HG02870 (cell line): ENCODE measurements at regions not wholly inside any gene's neighbourhood (a gene's known extent, or its start where the extent isn't known, plus 50 kb on each side); places are given as distances from the start of the nearest gene placed in this dataset.
A peak's percentile ranks its signal among the peaks of the same experiment; 100 is the strongest.
"Not testable (repeated sequence)": the region's sequence is repeated elsewhere in the genome, so short reads cannot be mapped to it uniquely, and the experiment has no call there.

Experiments used
- ATAC-seq: cut with Tn5 transposase; IDR thresholded peaks from one replicate; pipeline ENCODE4 v1.9.1; 2021; ENCODE audit warnings: mild to moderate bottlenecking, moderate library complexity; ENCODE audit not compliant: unreplicated experiment

- no peak for ATAC-seq
These were observed 181.7 kb upstream of the NPY2R start for GRCh38 chr4:155026715-155027114.

DNA sequence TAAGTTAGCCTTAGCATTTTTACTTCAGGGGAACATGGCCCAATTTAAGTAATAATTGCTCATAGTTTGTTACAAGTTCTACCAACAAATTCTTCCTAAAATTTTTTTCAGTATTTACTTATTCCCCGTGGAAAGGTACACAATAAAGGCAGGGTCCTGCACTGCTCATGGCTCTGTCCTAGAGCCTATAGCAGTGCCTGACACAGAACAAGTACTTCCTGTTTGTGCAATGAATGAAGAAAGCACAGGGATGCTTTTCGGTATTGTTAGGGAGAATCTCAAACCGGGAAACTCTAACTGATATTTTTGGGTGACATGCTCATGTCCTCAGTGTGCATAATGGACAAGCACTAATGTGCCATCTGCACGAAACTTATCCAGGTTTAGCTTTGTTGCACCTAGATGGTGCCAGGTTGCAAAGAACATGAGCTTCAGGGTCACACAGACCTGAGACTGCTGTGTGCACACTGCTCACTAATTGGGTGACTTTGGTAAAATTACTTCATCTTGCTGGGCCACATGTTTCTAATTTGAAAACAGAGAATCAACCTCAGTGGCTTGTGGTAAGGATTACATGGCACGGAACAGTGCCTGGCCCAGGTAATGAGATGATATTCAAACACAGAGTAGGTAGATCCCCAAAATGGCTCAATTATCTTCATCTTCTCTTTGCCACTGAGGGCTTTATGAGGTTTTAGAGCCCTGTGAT lies 175.8 kb upstream of the NPY2R start:
- ATAC-seq = peak; percentile 91

DNA sequence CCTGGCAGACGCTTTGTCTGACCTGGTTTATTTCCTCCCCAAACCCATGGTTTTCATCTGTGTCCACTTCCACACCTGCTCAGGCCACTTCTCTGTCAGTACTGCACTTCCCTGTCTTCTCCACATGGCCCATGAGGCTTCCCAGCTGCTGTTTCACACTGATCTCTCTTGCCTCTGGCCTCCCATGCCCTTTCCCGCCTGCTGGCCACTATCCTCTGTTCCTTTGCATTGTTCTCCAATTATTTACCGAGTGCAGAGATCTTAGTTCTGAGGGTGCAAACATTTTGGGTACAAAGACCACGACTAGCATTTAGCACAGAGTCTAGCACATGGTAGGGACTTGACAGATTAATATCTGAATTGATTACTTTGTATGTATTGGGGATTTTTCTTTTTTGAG lies 174.8 kb upstream of the NPY2R start:
- ATAC-seq = no peak

- no peak for ATAC-seq
These were observed 171.4 kb upstream of the NPY2R start for GRCh38 chr4:155037031-155037430.

DNA sequence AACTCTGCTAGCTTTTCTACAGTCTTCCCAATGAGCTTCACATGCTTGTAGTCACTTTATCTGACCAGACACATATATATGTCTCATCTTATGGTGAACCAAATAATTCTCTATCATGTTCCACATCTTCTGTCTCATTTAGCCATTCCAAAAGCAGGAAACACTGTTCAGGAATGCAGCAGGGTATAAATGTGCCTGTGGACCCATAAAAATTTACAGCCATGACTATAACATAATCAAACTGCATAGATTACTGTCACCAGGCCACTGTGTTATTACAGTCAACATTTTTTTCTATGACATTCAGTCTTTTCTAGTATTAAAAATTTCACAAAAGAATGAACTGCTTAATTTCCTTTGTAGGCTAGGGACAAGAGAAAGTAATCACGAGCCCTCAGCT lies 170.0 kb upstream of the NPY2R start:
- ATAC-seq = no peak

- ATAC-seq = no peak
These were observed 169.3 kb upstream of the NPY2R start for GRCh38 chr4:155039162-155039561.

DNA sequence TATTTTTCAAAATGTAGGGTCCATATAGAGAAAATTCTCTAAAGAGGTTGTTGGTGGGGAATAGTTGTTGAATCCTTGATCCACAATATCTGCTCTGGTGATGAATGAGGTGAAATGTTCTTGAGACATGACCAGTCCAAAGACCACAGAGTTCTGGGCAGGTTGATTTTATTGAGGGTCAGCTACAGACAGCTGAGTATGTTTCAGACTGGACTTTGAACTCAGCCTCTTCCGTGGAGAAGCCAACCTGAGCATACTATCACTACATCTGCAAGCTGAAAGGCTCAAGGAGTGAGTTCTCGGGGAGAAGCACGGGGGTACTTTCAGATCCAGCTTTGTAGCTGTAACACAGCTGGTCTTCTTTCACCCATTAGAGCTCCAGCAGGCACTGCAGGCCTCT lies 168.4 kb upstream of the NPY2R start:
- no peak for ATAC-seq

DNA sequence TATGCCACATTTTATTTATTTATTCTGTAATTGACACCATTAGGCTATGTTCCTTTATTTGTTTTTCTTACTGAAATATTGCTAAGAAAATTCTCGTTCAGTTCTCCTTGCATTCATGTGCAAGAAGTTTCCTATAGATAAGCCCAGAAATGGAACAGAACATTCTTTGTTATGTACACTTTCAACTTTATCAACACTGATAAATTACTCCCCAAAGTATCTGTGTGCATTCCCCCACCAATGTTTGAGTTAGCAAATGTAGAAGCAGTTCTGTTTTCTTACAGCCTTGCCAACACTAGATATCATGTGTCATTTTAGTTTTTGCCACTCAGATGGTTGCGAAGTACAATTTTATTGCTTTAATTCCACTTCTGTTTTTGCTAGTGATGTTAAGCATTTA lies 166.4 kb upstream of the NPY2R start:
- ATAC-seq = no peak

- ATAC-seq = not testable (repeated sequence)
These were observed 164.2 kb upstream of the NPY2R start for GRCh38 chr4:155044251-155044650.

GRCh38 chr4:155047755-155048154 lies 160.7 kb upstream of the NPY2R start:
- no peak for ATAC-seq

GRCh38 chr4:155054042-155054441 lies 154.4 kb upstream of the NPY2R start:
- not testable (repeated sequence) for ATAC-seq

DNA sequence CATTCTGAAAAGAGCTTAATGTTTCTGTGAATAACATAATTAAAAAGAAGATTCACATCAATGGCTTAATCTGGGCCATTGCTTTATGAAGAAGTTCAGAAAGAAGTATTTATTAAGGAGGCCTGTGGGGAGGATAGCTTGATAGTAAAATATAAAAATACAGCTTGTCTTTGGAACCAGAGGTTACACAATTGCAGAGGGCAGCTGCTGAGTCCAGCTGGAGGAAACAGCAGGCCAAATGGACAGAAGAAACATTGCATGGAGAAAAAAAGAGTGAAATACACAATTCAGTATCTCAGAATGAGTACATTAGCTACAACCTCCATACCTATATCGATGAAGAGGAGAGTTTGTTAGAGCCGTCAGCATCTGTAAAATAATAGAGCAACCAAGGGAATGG lies 148.0 kb upstream of the NPY2R start:
- ATAC-seq = no peak

GRCh38 chr4:155060873-155061272 lies 147.6 kb upstream of the NPY2R start:
- ATAC-seq = no peak

DNA sequence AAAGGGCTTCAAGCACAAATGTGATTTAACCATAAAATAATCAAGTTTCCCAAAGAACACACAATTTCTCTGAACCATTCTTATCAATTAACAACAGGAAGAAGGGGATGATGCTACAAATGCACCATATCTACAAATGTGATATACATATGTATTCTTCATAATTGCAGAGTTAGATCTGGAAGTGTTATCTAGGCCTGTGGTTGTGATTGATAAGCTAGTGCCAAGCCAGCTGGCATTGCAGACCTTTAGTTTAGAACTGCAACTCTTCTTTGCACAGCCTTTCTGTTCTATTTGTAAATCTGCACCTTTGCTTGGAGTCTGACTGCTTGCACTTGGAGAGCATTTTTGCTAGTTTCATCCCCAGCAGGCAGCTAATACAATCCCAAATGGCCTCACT lies 145.5 kb upstream of the NPY2R start:
- no peak for ATAC-seq

GRCh38 chr4:155064934-155065333 lies 143.5 kb upstream of the NPY2R start:
- not testable (repeated sequence) for ATAC-seq

- ATAC-seq = no peak
These were observed 141.6 kb upstream of the NPY2R start for GRCh38 chr4:155066871-155067270.

DNA sequence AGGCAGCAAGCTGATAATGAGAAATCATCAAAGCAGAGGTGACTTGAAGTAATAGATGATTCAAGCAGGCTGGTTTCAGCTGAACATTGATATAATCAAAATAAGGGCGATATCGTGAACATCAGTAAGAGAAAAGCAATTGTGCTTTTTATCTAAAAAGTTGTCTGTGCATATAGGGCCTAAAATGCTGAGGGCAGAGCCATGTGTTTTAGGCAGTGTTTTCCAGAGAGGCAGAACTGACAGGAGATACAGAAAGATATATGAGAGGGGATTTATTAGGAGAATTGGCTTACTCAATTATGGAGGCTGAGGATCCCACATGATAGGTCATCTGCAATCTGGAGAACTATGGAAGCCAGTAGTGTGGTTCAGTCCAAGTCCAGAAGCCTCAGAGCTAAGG lies 136.5 kb upstream of the NPY2R start:
- ATAC-seq = no peak

DNA sequence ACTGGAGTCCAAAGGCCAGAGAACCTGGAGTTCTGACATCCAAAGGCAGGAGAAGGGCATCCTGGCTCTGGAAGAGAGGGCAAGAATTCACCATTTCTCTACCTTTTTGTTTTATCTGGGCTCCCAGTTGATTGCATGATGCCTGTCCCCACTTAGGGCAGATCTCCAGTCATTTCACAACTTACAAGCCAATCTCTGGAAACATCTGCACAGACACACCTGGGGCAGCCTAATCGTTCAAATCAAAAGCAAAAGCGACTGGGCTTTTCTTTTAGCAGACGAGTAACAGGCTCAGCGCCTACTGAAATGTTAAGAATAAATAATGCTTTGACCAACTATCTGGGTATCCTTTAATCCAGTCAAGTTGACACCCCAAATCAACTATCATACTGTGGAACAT lies 136.0 kb upstream of the NPY2R start:
- peak; percentile 94 for ATAC-seq

- no peak for ATAC-seq
These were observed 134.6 kb upstream of the NPY2R start for GRCh38 chr4:155073852-155074251.

DNA sequence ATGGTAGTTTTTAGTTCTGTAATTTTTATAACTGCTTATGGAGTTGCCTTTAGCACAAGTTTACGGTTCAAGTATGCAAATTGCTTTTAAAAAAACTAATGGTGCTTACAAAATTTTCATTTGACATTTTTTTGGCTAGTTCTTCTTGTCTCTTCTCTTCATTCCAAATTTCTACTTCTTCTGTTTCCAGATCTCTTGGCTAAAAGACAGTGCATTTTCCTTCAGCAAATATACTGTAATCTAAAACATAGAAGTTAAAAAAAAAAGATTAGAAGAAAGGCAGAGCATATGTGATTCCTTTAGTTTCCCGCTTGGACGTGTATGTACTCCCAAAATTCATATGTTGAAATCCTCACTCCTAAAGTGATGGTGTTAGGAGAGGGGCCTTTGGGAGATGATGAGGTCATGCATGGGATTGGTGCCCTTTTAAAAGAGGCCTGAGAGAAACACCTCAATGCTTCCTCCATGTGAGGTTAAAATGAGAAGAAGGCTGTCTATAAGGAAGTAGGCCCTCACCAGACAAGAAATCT lies 132.1 kb upstream of the NPY2R start:
- ATAC-seq = no peak

DNA sequence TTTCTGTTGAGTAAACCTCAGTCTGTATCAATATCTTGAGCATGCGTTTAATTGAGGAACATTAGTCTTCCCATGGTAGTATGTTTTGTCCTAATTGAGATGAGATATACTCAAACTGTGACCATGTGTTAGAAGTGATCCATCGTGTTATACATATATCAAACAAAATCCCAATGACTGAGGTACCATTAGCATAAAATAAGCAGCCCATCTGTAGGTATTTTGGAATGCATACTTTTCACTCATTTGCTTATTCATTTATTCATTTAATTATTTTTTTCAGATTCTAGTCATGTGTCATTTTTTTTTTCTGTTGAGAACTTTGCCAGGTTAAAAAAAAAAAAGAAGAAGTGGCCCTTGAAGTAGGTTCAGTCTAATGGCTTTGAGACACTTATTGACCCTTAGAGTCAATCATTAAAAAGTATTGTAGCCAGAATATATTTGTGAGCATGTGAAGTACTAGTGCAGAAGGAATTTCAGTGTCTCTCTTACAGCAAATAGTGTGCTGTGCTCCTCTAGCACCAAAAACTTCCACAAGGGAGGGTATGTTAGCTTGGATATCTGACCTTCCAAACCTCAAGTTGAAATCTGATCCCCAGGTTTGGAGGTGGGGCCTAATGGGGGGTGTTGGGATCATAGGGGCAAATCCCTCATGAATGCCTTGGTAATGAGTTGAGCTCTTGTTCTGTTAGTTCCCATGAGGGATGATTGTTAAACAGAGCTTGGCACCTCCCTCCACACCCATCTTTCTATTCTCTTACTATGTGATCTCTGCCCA lies 130.8 kb upstream of the NPY2R start:
- ATAC-seq = no peak

- no peak for ATAC-seq
These were observed 128.6 kb upstream of the NPY2R start for GRCh38 chr4:155079871-155080270.
